ENCODE measurements at regions not wholly inside any gene's neighbourhood (a gene's known extent, or its start where the extent isn't known, plus 50 kb on each side); places are given as distances from the start of the nearest gene placed in this dataset.

GRCh38 chr4:111046811-111047210 lies 423.9 kb upstream of the PITX2 start:
- TF ChIP-seq CTCF (IDR thresholded peaks at IDR 0.05) (no peak), POLR2A (IDR thresholded peaks at IDR 0.05) (no peak)
